Thoracic aorta (tissue), 2 donors: ENCODE measurements at regions not wholly inside any gene's neighbourhood (a gene's known extent, or its start where the extent isn't known, plus 50 kb on each side); places are given as distances from the start of the nearest gene placed in this dataset.

Experiments used
- ATAC-seq: fragments of 150-250 bp; one replicate; pipeline ENCODE4 v1.8.0; 2017; ENCODE audit warnings: low read depth; ENCODE audit not compliant: insufficient number of reproducible peaks, low FRiP score
- DNase-seq: peaks from one replicate; pipeline ENCODE4 v3.0.0-alpha.2; 2020; ENCODE audit warnings: low spot score
- H3K27ac ChIP-seq, 2 donors: fragments of 200-600 bp; sonication (generic); 1 replicate in 1 of 2; 2 replicates in 1 of 2; pipeline ENCODE4 v1.5.1; 2016; ENCODE audit warnings: mild to moderate bottlenecking in 2 of 2, moderate library complexity in 2 of 2
- H3K27me3 ChIP-seq: fragments of 200-600 bp; sonication (generic); replicated peaks from 2 replicates; pipeline ENCODE4 v1.6.0; 2016; ENCODE audit warnings: mild to moderate bottlenecking; ENCODE audit not compliant: insufficient read depth
- H3K36me3 ChIP-seq: fragments of 200-600 bp; sonication (generic); one replicate; pipeline ENCODE4 v1.5.1; 2016
- H3K4me1 ChIP-seq, 2 donors: fragments of 200-600 bp; sonication (generic); 1 replicate in 1 of 2; 2 replicates in 1 of 2; pipeline versions ENCODE4 v1.5.1 to v1.6.0; 2016; ENCODE audit warnings: low read depth in 2 of 2, mild to moderate bottlenecking in 1 of 2; ENCODE audit not compliant: control insufficient read depth in 1 of 2
- H3K4me3 ChIP-seq: fragments of 200-600 bp; sonication (generic); 2 replicates; pipeline ENCODE4 v1.5.1; 2016; ENCODE audit warnings: mild to moderate bottlenecking
- H3K9me3 ChIP-seq: fragments of 200-600 bp; sonication (generic); 2 replicates; pipeline ENCODE4 v1.5.1; 2016
- CTCF ChIP-seq: fragments of 200-600 bp; sonication (generic); IDR thresholded peaks from one replicate; pipeline ENCODE4 v1.5.1; 2019; ENCODE audit warnings: antibody characterized with exemption

GRCh38 chr5:167393358-167393757 lies 898.1 kb upstream of the WWC1 start:
- no peak overlapping the region for H3K4me3 ChIP-seq
- no peak for ATAC-seq
- H3K27ac ChIP-seq, result no peak overlapping the region
- H3K9me3 ChIP-seq, result no peaks in the 10 kb centered on the region
- H3K4me1 ChIP-seq, result no peaks in the 10 kb centered on the region
- no peak for TF ChIP-seq CTCF
- no peaks in the 10 kb centered on the region for H3K36me3 ChIP-seq
- H3K27me3 ChIP-seq, result no peaks in the 10 kb centered on the region
- DNase-seq, result no peak

GRCh38 chr5:167402671-167403070 lies 888.8 kb upstream of the WWC1 start:
- H3K4me3 ChIP-seq, result no peak overlapping the region
- no peak overlapping the region for H3K27ac ChIP-seq
- no peaks in the 10 kb centered on the region for H3K27me3 ChIP-seq
- no peaks in the 10 kb centered on the region for H3K4me1 ChIP-seq
- no peaks in the 10 kb centered on the region for H3K9me3 ChIP-seq
- TF ChIP-seq CTCF, result no peak
- ATAC-seq (no peak), DNase-seq (no peak)
- H3K36me3 ChIP-seq, result no peaks in the 10 kb centered on the region

- Histone ChIP-seq H3K36me3 (no peaks in the 10 kb centered on the region), H3K4me1 (no peaks in the 10 kb centered on the region), H3K4me3 (no peak overlapping the region), H3K27ac (no peak overlapping the region), H3K9me3 (no peaks in the 10 kb centered on the region), H3K27me3 (no peaks in the 10 kb centered on the region)
- DNase-seq (no peak), ATAC-seq (no peak)
- no peak for TF ChIP-seq CTCF
Measured at GRCh38 chr5:167406513-167406912, 884.9 kb upstream of the WWC1 start.

GRCh38 chr5:167412556-167412955 lies 878.9 kb upstream of the WWC1 start:
- H3K4me3 ChIP-seq, result no peak overlapping the region
- no peak for TF ChIP-seq CTCF
- DNase-seq, result no peak
- H3K27me3 ChIP-seq, result no peaks in the 10 kb centered on the region
- H3K27ac ChIP-seq, result no peak overlapping the region
- H3K4me1 ChIP-seq, result no peaks in the 10 kb centered on the region
- no peak for ATAC-seq
- no peaks in the 10 kb centered on the region for H3K36me3 ChIP-seq
- H3K9me3 ChIP-seq, result no peaks in the 10 kb centered on the region

GRCh38 chr5:167413506-167413905 lies 877.9 kb upstream of the WWC1 start:
- no peak for ATAC-seq
- Histone ChIP-seq H3K27me3 (no peaks in the 10 kb centered on the region), H3K36me3 (no peaks in the 10 kb centered on the region), H3K27ac (no peak overlapping the region), H3K4me1 (no peaks in the 10 kb centered on the region), H3K9me3 (no peaks in the 10 kb centered on the region), H3K4me3 (no peak overlapping the region)
- DNase-seq, result no peak
- no peak for TF ChIP-seq CTCF
